Stimulated activated CD4-positive, alpha-beta T cell treated with anti-CD3 and anti-CD28 coated beads, Interleukin-1b, Interleukin-23, amount 100 ng/mL, for 24 hours (primary cell): ENCODE measurements at regions not wholly inside any gene's neighbourhood (a gene's known extent, or its start where the extent isn't known, plus 50 kb on each side); places are given as distances from the start of the nearest gene placed in this dataset.

ENCODE experiments used
- DNase-seq, 4 experiments: peaks; one replicate each; pipeline ENCODE4 v3.0.0-alpha.2; 2020; ENCODE audit warnings: low read depth in 4 of 4, low spot score in 1 of 4

DNA sequence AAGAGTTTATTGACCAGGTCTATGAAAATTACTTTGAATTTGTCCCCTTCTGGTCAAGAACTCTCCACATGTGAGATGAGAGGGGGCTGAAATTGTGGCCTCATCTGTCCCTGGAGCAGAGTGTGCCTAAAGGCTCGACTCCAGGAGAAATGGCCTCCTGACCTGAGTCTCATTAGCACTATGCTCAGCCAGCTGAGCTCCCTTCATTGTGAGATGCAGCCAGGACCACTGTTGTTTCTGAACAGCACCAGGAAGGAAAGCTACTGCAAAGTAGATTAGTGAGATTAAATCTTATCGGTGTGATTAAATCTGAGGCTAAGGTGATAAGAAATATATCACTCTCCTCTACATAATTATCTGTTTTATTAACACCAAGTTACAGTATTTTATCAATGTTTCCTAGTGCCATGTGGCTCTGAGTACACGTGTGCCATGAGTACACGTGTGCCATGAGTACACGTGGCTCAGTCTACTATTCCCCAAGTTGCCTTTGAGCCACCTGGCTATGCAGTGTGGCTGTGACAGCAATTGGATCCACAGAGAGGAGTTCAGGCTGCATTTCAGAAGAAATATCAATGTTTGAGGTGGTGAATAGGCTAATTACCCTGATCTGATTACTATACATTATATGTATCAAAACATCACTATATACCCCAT, 126.9 kb downstream of the IPMK start:
- DNase-seq = no peak

DNA sequence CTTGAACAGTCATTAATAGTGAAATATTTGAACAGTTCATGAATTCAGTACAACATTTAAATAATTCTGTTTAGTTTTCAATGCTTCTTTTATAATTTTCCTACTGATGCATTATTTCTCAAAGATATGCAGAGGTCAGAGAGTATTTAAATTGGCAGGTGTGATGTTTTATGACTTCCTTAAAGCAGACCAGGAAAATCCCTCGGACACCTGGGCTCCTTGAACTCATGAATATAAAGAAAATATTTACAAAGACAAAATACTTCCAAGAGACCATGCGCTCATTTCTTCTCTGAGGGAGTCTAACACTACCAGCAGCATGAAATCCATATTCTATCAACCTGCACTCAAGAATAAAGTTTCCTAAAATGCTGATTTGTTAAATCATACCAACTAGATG, 127.6 kb downstream of the IPMK start:
- no peak for DNase-seq

DNA sequence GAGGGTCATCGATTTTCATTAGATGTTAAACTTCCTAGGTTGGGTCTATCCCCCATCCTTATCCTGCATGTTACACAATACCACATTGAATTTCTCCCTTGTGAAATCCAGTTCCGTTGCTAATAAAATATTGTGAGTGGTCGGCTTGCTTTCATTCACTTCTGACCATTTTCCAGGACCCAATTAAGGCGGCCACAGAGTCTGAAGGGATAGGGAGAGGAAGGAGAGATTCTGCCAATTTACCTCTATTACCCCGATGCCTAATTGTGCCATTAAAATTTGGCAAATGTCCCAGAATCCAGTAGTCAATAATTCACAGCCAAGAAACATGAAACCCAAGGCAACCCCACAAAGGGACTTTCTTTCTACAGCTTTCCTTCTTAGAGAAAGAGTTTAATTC, 129.9 kb downstream of the IPMK start:
- DNase-seq = no peak

DNA sequence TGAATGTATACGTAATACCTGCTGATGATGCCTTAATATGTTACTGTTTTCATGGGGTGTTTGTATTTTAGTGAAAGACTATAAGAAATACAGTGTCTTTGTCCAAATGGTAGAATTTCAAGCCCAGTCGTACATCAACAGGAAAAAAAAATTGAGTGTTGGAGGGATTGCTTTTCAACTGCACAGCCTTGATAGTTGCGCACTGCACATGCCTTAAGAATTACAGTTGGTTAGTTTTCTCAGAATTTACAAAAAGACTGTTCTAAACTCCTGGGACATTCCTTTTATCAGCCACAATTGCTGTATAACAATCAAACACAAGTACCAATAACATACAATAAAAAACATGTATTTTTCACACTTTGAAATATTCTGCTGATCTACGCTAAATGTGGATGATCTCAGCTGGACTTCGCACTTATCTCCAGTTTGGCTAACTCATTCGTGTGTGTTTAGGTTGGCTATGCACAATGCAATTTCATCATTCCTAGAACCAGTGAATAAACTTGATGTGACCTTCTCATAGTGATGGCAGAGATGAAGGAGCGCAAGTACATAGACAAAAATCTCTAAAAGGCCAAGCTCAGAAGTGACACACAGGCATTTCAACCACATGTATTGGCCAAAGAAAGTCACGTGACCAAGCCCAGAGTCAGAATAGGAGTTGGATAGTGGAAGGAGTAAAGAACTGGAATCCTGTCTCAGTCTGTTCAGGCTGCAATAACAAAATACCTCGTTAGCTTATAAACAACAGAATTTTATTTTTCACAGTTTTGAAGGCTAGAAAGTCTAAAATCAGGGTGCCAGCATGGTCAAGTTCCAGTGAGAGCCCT, 152.3 kb downstream of the IPMK start:
- DNase-seq = no peak

DNA sequence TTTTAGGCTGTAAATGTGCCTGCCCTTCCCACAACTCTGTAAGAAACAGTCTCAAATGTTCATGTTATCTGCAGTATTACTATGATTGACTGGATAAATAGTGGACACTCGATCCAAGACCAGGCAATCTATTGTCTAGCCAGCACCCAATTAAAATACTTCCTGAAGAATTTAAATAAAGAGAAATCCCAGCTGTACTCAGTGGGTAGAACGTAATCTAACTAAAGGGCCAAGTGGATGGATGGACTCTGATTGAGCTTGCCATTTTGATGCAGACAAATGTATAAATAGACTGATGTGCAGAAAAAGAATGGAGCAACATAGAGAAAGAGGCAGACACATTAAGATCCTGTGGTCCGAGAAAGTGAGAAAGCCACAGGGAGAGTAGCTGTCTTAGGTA, 158.0 kb downstream of the IPMK start:
- no peak for DNase-seq

DNA sequence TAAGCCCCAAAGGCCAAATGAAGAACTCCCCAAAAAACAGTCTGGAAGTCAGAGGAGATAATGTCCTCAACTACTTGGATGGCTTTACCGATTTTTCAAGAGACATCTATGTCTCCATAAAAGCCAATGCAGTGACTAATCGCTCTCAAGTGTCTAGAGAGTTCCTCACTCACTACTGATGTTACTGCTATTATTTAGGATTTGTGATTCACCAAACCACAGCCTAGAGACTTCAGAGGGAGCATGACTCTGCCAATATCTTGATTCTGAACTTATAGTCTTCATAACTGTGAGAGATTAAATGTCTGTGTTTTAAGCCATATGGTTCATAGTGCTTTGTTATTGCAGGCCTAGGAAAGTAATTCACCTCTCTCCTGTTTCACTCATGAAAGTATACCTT, 160.2 kb downstream of the IPMK start:
- no peak for DNase-seq

DNA sequence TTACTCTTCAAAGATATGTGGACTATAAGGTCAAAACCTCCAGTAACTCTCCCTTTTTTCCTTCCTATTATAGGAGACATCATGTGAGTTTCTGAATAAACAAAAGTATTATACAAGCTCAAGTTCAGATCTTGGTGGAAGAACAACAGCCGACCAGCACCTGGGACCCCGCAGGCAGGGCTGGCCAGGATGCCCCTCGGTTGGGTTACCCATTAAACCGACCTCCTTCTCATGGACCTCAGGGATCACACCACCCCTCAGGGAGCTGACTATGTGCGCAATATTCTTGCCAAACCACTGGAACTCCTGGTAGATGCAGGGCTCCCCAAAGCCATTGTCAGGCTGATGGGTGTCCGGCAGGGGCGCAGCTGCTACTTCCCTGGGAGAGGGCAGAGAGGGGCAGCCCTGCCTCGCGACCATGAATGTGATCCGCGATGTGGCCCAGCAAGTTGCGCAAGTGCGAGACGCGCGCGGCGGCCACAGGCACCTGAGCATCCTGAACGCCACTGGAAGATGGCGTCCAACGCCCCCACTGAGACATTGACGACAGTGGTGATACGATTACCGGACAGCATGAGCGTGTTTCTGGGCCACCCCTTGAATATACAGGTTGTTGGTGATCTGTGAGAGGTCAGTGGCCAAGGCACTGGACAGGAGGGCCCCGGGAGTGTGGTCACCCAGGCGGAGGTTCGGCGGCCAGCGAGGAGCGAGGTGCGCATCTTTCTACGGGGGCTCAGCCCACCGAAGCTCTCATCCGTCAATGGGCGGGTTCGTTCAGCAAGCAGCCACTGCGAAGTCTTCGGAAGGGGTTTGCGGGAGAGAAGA, 161.3 kb downstream of the IPMK start:
- DNase-seq = no peak

DNA sequence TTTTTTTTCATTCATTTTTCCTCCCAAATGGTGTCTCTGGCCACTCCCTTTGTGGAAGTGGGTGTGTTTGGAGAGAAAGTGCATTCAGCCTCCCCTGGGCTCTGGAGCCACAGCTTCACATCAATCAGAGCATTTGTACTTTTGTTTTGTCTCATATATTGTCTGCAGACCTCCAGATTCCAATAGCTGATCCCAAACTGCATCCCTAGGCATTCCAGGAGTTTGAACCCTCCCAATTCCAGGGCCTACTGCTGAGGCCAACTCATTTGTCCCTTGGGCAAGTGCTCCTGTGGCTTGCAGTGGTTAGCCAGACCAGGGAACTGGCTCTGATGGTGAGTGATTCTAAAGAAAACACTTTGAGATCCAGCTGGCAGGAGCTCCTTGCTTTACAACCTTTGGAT, 163.3 kb downstream of the IPMK start:
- no peak for DNase-seq

DNA sequence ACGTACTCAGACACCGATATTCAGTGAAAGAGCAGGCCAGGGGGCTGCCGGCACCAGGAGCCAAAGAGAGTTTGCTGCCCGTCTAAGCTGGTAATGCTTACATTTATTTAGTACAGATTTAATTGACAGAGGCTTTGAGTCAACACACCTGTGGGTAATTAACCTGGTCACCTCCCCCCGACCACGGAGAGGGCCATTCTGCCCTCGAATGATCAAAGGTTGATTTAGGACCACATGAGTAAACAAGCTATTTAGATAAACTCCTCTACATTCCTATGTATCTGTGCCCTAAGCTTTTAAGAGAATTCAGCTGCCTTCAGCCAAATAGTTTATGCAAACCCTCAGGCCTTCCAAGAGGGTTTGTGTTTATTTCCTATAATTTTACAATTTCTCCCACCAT, 164.8 kb downstream of the IPMK start:
- no peak for DNase-seq

DNA sequence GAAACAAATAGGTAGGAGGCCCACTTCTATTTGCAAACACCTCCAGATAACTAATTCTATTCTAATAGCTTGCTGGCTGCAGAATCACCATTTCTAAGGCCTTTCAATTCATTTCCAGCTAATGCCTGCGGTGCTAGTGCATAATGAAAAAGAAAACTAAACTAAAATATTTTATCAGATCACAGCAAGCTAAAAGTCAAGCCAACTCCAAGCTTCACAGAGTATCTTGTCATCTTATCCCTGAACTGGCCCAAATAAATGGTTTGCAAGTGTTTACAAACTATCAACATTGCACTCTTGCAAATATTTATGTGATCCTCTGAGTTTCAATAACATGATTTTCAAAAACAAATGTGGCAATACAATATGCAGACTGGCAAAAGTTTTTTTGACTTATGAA, 166.0 kb downstream of the IPMK start:
- no peak for DNase-seq

DNA sequence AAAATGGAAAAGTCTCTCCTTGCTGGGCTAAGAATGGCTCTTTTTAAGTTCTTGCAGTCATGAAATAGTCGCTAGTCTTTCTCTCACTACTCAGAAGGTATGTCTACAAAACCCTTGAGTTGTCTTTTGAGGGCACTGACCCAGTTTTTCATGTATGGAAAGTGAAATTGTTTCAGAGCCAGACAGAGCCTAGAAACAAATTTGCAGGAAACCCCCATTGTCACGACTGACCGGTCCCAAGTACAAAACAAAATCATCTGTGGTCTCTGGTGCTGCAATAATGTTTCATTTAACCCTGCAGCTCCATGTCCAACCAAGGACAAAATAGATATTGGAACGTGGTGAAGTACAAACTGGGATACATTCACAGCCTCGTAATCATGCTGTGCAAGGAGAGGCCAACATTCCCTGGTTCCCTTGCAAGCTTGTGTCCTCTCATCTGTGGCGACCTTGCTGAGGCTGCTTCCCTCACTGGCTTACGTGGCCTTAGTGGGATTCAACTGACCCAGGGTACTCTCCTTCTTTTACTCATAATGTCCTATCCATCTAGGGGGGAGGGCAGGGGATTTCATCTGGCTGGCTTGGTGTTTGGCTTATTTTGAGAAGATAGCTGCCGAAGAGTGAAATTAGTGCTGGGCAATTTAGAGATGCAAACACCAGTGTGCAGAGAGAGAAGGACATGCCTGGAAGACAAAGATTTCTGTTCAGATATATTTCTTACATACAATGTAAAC, 172.5 kb downstream of the IPMK start:
- DNase-seq = no peak

DNA sequence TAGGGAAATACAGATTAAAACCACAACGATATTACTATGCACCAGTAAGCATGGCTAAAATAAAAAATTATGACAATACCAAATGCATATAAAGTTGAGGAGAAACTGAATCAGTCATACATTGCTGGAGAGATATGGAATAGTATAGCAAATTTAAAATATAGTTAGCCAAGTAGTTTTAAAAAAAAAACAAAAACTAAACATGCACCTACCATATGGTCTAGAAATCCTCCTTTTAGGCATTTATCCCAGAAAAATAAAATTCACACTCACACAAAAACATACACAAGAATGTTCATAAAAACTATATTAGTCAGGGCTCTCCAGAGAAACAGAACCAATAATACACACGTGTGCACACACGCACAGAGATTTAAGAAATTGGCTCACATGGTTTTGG, 175.8 kb downstream of the IPMK start:
- no peak for DNase-seq

DNA sequence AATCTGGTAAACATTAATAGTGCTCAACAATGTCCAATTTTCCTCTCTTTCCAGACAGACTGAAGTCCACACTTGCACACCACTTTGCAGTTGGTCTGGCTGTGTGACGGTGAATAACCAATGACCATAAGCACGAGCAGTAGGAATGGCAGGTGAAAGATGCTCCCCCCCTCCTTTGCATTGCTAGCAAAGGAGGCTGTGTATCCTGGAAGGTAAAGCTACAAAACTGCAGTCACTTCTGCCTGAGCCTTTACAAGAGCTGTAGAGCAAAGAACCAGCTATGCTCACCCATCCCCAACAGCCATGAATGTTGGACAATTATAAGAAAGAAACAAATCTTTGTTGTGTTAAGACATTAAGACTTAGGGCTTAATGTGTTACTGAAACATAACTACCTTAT, 178.0 kb downstream of the IPMK start:
- no peak for DNase-seq

DNA sequence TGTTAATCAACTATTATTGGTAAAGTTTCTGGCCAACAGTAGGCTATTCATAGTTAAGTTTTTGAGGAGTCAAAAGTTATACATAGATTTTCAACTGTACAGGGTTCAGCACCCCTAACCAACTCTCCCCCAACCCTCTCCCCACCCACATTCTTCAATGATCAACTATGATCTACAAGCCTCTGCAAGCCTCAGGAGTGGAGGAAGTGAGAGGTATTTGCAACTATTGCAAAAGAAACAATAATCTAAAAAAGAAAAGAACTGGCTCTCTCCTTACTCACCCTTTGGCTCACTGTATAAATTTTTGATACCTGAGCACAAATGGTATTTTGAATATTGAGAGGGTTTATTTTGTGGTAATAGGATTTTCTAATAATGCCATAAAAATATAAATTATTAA, 179.8 kb downstream of the IPMK start:
- no peak for DNase-seq

DNA sequence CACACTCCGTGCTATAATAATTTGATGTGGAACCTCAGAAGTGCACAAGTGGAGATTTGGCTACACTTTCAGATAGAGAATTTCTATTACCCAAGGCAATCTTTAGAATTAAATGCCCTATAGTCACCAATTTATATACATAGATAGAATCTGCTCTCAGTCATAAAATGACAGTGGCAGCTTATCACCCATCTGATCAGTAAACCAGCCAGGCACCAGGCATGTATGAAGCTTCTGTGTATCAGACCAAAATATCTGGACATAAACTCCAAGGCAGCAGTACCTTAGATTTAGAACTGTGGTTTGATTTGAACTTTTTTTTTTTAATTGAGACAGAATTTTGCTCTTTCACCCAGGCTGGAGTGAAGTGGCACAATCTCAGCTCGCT, 180.9 kb downstream of the IPMK start:
- no peak for DNase-seq

DNA sequence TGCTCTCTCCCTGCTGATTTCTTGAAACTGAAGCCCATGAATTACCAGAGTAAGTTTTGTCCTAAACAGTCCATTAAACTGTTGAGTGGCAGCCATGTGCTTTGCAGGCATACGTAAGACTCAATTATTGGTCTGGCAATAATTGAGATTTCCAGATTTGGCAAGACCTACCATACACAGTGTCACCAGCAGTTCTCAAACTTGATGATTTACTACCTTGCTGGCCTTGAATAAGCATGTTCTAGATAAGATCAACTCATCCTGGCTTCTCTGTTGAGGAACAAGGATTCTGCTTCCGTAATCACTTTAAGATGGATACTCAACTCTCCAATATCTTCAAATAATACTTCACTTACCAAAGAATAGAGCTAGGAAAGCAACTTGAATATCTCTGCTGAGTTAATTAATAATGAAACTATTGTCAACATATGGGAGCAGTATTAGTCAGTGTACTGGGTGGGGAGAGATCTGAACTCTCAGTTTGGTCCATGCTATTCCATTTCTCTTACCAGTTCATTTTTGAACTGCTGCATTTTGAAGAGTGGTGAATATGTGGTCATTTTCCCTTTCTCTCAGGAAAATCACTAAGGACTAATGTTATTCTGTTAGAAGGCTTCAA, 181.4 kb downstream of the IPMK start:
- no peak for DNase-seq

DNA sequence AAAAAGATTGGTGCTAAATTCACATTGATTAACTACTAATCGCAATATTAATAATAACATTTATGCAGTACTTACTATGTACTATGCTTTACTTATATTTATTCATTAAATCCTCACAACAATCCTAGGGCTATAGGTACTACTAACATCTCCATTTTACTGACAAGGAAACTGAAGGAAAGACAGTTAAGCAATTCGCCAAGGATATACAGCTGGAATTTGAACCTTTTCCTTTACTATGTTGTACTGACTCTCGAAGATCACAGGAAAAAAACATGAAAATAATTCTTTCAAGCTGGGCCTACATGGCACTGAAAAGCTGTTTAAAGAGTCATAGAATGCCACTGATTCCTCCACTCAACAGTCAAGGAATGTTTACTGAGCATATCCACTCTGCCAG, 185.4 kb downstream of the IPMK start:
- no peak for DNase-seq

DNA sequence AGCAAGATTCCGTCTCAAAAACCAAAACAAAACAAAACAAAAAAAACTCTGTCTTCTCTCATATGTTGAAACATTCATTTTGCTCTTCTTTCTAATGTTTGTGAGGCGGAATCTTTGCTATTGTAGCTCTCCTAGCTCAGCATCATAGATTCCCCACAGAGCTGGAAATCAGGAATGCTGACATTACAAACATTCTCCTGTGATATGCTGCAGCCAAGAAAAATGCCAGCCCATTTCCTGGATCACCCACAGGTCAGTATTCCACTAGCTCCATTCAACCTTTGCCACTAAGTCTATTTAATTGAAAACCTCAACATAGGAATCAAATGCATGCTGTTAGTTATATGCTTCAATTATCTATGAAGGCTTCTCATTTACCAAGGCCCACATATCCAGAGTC, 186.3 kb downstream of the IPMK start:
- no peak for DNase-seq

DNA sequence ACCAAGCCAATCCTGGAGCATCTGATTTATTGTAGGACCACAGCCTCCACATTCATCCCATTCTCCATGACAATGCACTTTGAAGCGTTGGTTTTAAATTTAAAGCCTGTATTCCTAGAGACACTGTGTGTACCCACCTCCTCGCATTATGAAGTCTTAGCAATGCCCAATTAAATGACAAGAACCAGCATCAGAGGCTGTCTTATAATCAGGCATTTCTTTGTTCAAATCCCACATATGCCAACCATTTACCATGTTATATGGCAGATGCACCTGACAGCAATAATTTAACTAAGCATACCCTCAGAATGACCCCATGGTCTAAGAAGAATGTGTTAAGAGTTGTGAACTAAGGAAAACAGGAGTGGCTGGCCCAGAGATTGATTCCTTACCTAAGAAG, 188.2 kb downstream of the IPMK start:
- DNase-seq = no peak

DNA sequence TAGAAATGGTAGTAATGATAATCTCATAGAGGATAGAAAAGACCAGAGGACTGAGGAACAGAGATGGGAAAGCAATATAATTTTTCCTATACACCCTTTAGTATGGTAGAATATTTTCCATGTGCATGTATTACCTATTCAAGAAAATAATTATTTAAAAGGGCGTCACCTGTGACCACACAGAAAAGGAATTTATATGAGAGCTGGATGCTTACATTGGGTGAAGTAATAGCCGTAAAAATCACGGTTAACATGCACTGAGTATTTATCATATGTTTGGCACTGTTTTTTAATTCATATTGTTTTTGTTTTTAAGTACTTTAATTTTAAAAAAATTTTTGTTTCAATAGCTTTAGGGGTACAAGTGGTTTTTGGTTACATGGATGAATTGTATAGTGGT, 195.1 kb downstream of the IPMK start:
- no peak for DNase-seq

DNA sequence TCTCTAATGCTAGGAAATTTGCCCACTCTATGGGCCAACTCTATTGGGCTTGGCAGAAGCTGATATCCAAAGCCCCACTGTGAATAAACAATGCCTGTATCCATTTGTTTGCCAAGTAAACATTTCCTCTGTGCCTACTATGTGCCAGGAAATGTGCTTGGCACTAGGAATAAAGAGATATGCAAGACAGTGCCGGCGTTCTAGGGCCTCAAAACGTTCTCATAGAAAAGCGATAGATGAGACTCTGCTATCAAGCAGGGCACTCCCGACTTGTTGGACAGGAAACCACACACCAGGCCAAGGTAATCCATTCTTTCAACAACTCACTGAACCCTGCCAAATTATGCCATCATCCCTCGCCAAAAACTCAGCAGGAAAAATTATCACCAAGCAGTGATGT, 196.7 kb downstream of the IPMK start:
- no peak for DNase-seq
